ENCODE measurements at regions not wholly inside any gene's neighbourhood (a gene's known extent, or its start where the extent isn't known, plus 50 kb on each side); places are given as distances from the start of the nearest gene placed in this dataset.
A peak's percentile ranks its signal among the peaks of the same experiment; 100 is the strongest.
"Not testable (repeated sequence)": the region's sequence is repeated elsewhere in the genome, so short reads cannot be mapped to it uniquely, and the experiment has no call there.

DNA sequence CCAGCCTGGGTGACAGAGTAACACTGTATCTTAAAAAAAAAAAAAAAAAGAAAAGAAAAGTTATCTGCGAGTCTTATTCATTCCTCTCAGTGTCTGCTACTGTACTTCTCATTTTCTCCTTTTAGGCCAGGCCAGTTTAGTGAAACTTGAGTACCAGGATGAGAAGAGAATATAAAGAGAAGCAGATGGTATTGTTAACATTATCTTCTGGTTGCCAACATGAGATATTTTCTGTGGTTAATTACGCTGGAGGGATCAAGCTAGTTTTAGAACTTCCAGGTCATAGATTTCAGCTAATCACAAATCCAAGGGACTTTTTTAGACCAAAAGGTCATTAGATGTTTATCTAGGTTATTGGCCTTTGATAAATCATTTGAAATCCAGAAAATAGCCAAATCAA, 252.6 kb upstream of the SMIM30 start:
- ATAC-seq (peak; percentile 63), DNase-seq (ENCODE audit: low spot score) (no peak)
- intact Hi-C loops (cut with DNase I): no loop called here

DNA sequence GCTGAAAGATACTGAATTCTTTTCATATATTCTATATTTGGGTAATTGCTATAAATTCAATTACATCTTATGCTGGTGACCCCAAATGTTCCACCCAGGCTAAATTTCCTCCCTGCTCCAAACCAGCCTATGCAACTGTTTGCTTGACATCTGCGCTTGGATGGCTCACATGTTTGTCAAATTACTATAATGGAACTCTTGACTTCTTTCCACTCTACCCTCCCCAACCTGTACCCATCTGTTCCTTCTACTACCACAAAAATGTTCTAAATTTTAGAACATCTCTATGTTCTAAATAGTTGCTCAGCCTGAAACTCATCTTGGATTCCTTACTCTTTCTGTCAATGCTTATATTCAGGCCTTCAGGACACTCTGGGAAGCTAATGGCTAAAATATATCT, 249.9 kb upstream of the SMIM30 start:
- intact Hi-C loops (cut with DNase I): no loop called here
- DNase-seq (ENCODE audit: low spot score): no peak
- no peak for ATAC-seq

DNA sequence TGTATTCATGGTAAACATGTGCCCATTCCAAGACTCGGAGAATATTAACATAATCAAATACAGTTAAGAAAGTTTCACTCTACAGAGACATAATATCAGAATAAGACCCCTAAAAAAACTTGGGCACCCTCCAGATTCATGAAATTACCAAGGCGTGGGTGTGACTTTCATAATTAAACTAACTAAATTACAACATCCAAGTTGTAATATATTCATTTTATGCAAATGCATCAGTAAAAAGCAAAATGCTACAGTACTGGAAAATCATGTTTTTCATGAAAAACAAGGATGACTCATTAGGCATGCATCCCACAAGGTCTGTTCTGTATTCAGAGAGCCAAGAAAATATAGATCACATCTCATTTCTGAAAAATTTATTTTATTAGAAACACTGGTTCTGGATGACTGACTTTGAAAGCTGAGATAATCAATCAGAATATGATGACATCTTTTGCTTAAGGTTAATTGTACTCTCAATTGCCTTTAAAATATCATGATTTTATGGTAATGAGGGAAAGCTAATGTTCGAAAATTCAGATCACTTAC, 248.8 kb upstream of the SMIM30 start:
- intact Hi-C loops (cut with DNase I): no loop called here
- DNase-seq (ENCODE audit: low spot score) (no peak), ATAC-seq (no peak)

DNA sequence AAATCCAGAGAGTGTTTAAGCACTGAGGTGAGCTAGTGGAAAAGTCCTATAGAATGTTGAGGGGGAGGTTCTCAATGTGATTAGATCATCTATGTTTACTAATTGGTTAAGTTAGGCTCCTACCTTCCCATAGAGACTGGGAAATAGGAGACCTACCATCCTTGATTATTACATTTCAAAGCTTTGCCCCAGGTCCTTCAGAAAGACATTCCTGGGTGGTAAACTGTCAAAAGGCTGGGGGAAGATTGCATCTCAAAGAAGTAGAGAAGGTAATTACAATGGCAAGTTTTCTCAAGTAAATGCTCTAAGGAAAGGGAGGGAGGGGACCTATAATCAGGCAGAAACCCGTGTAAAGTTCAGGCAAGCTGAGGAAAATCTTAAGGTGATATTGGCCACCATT, 247.8 kb upstream of the SMIM30 start:
- intact Hi-C loops (cut with DNase I): no loop called here
- DNase-seq (ENCODE audit: low spot score) (no peak), ATAC-seq (no peak)

DNA sequence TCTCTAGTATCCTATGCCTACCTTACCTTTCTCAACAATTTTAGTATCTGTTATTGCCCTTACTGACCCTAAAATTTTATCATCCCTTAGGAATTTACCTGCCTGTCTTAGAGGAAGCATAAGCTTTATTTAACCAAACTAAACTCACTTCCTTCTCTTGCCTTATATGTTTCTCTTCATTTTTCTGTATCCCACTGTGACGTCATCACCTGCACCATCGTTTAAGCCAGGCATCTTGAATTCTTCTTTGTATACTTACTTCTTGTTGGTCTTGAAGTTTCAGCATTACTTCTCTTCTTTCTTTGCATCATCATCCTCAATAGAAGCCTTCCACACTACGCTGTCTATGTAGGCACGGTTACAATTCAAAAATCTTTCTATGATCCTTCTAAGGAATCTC, 231.0 kb upstream of the SMIM30 start:
- DNase-seq (ENCODE audit: low spot score) (no peak), ATAC-seq (no peak)
- intact Hi-C loops (cut with DNase I): no loop called here

DNA sequence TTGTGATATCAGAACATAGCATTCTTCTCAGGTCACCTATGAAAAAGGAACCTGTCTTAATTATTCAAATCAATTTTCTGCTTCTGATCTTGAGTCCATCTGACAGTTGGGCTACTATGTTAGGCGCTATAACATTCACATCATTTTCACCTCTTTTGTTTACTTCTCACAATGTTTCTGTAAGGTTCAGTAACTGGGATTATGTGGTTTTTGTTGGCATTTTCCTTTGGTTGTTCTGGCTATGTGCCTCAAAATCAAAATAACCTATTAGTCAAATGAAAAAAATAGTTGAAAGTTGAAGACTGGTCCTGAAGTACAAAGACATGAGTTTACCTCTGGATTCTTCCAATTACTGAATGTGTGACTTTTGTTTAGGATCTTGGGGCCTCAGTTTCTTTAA, 221.3 kb upstream of the SMIM30 start:
- intact Hi-C loops (cut with DNase I): no loop called here
- DNase-seq (ENCODE audit: low spot score): no peak
- no peak for ATAC-seq

DNA sequence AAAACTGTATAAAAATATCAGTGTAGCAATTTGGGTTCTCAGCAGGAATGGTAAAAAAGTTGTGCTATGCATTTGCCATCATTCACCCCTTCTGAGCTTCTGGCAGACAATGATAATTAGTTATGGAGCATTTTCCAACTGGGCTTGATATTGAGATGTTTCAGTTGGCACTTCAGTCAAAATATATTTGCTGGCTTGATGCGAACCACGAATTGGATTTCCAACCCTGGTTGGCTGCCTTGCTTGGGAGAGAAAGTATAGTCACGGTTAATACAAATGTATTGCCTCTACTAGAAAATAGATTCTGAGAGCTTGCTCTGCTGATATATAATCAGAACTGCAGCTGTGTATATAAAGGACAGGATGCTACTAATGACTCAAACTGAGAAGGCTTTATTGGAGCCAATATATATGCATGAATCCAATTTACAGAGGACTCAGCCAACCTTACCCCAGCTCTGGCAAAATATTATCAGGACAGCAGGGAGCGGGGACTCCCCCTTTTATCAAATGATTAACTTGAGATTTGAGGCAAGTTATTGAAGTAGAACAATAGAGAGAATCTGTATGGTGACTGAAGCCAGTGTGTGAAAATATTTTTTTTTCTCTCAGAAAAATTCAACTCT, 219.8 kb upstream of the SMIM30 start:
- intact Hi-C loops (cut with DNase I): no loop called here
- no peak for DNase-seq (ENCODE audit: low spot score)
- ATAC-seq: no peak

DNA sequence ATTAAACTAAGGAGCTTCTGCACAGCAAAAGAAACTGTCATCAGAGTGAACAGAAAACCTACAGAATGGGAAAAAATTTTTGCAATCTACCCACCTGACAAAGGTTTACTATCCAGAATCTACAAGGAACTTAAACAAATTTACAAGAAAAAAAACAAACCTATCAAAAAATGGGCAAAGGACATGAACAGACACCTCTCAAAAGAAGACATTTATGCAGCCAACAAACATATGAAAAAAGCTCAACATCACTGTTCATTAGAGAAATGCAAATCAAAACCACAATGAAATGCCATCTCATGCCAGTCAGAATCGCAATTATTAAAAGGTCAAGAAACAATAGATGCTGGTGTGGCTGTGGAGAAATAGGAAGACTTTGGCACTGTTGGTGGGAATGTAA, 218.5 kb upstream of the SMIM30 start:
- DNase-seq (ENCODE audit: low spot score); intact Hi-C loops (cut with DNase I); ATAC-seq: not testable (repeated sequence)

DNA sequence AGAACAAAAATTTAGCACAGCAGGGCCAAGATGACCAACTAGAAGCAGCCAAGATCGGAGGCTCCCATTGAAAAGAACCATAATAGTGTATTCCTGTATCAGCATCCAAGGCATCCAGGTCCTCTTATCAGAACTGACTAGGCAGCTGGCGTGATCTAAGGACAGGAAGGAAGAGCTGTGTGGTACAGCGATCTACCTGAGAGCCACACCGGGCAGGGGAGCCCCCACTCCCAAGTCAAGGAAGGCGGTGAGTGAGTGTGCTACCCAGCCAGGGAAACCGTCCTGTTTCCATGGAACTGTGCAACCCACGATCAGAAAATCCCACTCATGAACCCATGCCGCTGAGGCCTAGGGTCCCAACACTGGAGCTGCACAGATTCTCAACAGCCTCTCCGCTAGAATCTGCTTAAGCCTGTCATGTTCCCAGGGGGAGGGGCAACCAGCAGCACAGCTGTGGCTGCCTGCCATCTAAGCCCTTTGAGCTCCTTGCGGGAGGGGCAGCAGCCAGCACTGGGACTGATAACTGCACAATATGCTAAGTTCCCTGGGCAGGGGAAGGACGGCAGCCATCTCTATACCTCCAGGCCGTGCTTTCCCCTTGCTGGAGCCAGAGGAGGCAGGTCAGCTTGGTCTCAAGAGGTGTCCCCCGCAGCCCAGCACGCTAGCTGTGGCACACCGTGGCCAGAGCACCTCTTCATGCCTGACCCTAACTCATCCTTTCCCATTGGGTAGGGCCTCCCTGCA, 213.0 kb upstream of the SMIM30 start:
- no peak for DNase-seq (ENCODE audit: low spot score)

DNA sequence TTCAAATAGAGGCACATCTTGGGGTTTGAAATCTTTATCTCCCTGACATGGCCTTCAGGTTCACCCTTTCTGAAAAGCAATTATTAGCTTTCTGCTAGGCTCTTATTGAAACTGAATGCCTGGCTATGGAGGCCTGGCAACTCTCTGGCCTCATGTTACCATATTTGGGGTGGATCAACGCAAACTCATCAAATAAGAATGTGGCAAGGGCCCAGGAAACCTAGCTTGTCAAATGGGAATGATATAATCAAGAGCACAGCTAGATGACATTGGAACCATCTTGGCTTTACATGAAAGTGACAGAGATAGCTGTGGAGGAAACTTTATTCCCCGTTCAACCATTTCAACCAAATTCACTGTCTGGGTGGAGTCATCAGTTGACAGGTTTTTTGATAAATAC, 202.8 kb upstream of the SMIM30 start:
- ATAC-seq (no peak), DNase-seq (ENCODE audit: low spot score) (no peak)
- intact Hi-C loops (cut with DNase I): no loop called here

More for the DNA sequence above, 213.0 kb upstream of the SMIM30 start:
- ATAC-seq: no peak
- intact Hi-C loops (cut with DNase I): no loop called here

DNA sequence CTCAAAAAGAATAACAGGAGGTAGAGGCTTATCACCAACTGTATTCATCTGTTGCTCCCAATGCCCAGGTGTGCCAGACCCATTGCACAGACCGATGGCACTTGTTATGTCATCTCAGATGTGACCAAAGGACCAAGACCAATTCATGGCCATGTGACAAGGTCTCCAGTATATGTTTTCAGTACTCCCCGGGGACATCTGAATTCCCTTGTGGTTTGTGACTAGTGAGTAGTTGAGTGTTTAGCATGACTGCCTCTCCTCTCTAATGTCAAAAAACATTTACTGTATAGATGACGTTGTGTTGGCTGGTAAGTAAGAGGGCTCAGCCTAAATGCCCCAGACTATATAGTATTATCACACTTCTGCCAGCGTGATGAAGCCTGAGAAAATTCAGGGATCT, 202.1 kb upstream of the SMIM30 start:
- intact Hi-C loops (cut with DNase I): no loop called here

DNA sequence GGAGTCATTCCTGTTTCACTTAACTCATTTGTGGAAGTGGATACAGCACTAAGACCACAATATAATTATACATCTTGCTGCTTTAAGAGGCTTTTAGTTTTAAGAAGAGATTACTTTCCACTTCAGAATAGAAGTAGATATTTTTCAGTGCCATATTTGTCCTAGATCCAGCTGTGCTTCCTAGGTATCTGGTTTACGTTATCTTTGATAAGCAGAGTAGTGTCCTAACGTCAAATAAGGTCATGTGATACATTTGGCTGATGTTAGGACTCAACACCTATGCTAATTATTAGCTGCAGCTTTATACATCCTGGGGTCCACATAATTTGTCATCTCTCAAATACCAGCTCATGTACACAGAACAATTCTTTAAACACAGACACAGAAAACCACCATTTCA, 196.2 kb upstream of the SMIM30 start:
- no peak for ATAC-seq
- intact Hi-C loops (cut with DNase I): no loop called here
- DNase-seq (ENCODE audit: low spot score): no peak

More for the DNA sequence above, 202.1 kb upstream of the SMIM30 start:
- ATAC-seq (no peak), DNase-seq (ENCODE audit: low spot score) (no peak)

DNA sequence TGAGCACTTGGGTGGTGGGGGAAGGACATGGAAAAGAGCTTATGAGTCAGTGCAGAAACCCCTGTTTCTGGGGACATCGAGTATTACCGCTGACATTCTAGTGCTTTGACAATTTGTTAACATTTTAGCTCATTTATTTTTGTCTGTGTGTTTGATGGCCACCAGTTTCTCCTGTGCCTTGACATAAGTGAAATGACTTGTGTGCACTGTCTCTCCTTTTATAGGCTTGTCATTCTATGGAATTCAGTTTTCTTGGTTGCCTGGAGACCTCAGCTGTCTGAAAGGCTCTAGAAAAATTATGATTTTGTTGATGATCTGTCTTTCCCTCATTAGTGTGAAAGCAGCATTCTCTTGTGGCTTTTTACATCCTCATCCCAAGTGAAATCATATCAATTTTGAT, 190.0 kb upstream of the SMIM30 start:
- intact Hi-C loops (cut with DNase I): no loop called here
- DNase-seq (ENCODE audit: low spot score) (no peak), ATAC-seq (no peak)

DNA sequence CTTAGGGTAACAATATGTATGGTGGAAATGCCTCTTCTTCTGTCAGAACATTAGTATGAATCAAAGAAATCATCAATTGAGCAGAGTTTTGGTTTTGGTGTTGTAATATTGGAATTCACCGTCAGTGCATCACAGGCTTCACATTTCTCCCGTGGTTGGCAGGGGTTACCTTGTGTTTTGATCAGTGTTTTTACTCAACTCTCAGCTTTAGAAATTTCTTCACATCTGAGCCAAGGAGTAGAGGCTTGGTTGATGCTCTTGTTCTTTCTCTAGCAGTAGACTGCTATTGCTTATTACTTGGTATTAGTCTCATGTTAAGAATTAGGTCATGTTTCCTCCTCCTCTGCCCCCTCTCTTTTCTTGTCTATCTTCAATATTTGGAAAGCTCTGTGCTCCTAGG, 188.8 kb upstream of the SMIM30 start:
- DNase-seq (ENCODE audit: low spot score) (no peak), ATAC-seq (no peak)
- intact Hi-C loops (cut with DNase I): no loop called here

DNA sequence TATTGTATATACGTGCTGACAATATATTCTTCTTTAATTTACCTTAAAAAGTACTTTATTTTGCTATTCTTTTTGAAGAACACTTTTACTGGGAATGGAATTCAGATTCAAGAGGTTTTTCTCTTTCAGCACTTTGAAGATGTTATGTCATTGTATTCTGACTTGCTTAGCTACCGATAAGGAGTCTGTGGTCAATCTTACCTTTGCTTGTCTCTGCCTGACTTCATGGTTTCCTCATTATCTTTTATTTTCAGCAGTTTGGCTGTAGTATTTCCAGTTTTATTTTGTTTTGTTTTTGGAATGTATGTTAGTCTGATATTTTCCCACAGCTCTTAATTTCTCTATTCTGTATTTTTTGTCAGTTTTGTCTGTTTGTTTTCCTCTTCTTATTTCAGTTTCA, 187.9 kb upstream of the SMIM30 start:
- intact Hi-C loops (cut with DNase I): no loop called here
- ATAC-seq: no peak

DNA sequence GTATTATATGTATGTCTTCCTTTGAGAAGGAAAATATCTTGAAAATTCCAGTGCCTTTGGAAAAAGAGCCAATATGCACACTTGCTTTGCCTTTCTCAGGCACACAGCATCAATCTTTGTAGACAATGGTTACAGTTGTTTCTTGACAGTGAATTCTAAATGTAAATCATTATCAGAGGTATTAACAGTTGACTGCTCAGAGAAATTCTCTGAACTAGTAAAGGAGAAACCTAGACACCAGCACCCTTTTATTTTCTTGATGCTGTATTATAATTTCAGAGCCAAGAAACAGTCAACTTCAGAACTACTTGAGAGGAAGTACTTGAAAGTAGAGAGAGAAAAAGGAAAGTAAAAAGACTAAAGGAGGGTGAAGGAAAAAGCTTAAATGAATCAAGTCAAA, 185.8 kb upstream of the SMIM30 start:
- intact Hi-C loops (cut with DNase I): no loop called here
- no peak for ATAC-seq
- no peak for DNase-seq (ENCODE audit: low spot score)

More for the DNA sequence above, 187.9 kb upstream of the SMIM30 start:
- DNase-seq (ENCODE audit: low spot score): no peak

DNA sequence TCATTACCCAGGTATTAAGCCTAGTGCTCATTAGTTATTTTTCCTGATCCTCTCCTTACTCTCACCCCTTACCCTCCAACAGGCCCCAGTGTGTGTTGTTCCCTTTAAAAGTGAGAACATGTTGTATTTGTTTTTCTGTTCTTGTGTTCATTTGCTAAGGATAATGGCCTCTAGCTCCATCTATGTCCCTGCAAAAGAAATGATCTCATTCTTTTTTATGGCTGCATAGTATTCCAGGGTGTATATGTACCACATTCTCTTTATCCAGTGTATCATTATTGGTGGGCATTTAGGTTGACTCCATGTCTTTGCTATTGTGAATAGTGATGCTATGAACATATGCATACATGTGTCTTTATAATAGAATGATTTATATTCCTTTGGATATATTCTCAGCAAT, 185.0 kb upstream of the SMIM30 start:
- ATAC-seq; DNase-seq (ENCODE audit: low spot score); intact Hi-C loops (cut with DNase I): not testable (repeated sequence)

DNA sequence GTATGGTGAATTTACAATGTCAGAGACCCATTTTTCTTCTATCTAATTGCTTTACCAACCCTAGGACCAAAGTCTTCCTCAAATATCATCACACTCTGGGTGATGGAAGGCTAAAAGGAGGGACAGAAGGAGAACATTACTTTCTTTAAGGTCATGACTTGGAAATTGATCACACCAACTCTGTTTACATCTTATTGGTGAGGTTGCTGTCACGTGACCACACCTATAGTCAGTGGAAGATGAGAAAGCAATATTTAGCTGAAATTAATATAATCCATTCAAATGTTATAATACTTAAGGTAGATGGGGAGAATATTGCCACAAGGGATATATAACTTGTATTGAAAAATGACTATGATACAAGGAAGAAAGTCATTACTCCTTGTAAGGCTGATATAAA, 183.6 kb upstream of the SMIM30 start:
- ATAC-seq (no peak), DNase-seq (ENCODE audit: low spot score) (no peak)
- intact Hi-C loops (cut with DNase I): no loop called here

DNA sequence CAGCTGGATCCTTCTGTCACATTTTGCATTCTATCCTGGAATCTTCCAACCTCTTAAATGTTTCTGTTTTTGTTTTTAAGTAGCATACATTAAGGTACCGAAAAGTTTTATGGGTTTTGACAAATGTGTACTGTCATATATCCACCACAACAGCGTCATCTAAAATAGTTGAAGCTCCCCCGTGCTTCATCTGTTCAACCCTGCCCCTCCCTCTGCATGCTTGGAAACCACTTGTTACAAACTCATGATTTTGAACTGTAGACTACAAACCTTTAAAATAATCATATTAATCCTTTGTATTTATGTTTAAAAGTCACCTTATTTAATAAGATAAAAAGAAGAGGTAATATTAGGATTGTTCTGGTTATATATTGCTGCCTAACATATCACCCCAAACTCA, 182.8 kb upstream of the SMIM30 start:
- ATAC-seq (no peak), DNase-seq (ENCODE audit: low spot score) (no peak)
- intact Hi-C loops (cut with DNase I): no loop called here

DNA sequence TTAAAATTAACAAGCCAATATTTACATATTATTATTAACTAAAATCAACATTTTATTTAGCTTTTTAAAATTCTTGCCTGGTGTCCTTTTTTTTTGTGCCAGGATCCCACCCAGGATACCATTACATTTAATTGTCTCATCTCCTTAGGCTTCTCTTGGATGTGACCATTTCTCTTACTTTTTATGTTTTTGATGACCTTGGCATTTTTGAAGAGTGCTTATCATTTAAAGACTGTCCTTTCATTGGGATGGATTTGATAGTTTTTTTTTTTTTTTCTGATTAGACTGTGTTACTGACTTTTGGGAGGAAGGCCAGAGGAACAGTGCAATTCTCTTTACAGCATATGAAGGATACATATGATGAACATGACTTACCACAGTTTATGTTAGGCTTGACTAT, 181.4 kb upstream of the SMIM30 start:
- intact Hi-C loops (cut with DNase I): no loop called here
- DNase-seq (ENCODE audit: low spot score): no peak
- ATAC-seq: no peak

DNA sequence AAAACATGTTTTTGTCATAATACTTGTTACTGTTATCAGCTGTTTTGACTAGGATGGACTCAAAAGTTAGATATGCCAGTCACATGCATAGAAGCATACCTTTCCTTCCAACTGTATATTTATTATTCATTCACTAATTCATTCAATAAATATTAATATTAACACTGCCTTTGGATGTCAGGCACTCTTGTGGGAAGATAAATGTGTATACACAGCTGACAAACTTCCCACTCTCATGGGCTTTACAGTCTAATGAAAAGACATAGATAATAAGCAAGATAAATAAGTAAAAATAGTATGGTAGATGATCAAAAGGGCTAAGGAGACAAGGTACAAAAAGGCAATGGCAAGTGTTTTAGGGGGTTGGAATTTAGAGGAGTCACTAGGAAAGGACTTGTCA, 180.1 kb upstream of the SMIM30 start:
- intact Hi-C loops (cut with DNase I): no loop called here
- no peak for ATAC-seq
- no peak for DNase-seq (ENCODE audit: low spot score)

Data from sciatic nerve (tissue), 2 donors.